Osteoblast (primary cell): ENCODE measurements at regions not wholly inside any gene's neighbourhood (a gene's known extent, or its start where the extent isn't known, plus 50 kb on each side); places are given as distances from the start of the nearest gene placed in this dataset.

Experiments used
- DNase-seq: peaks from one replicate; pipeline ENCODE4 v3.0.0; 2011; ENCODE audit warnings: low spot score, mixed read lengths; ENCODE audit not compliant: insufficient read length; ENCODE audit errors: missing footprints
- H2AFZ ChIP-seq: 2 replicates; pipeline ENCODE4 v1.6.0; 2011; ENCODE audit warnings: mild to moderate bottlenecking, low read length
- H3K27ac ChIP-seq: 2 replicates; pipeline ENCODE4 v1.5.1; 2011; ENCODE audit warnings: mild to moderate bottlenecking, low read depth, low read length, moderate library complexity
- H3K27me3 ChIP-seq: 2 replicates; pipeline ENCODE4 v1.6.0; 2012; ENCODE audit warnings: mild to moderate bottlenecking, control low read depth, inconsistent platforms, low read length, moderate library complexity; ENCODE audit not compliant: insufficient read depth
- H3K36me3 ChIP-seq: 2 replicates; pipeline ENCODE4 v1.5.1; 2011; ENCODE audit warnings: mild to moderate bottlenecking, low read length, control low read depth, moderate library complexity; ENCODE audit not compliant: insufficient read depth
- H3K4me1 ChIP-seq: 2 replicates; pipeline ENCODE4 v1.5.1; 2011; ENCODE audit warnings: mild to moderate bottlenecking, low read length, control low read depth, moderate library complexity; ENCODE audit not compliant: insufficient read depth
- H3K4me2 ChIP-seq: 2 replicates; pipeline ENCODE4 v1.6.0; 2011; ENCODE audit warnings: mild to moderate bottlenecking, low read length; ENCODE audit not compliant: insufficient read depth
- H3K4me3 ChIP-seq: fragments of 200-600 bp; sonication (generic); 3 replicates; pipeline ENCODE4 v1.5.1; 2012; ENCODE audit warnings: mild to moderate bottlenecking, low read length, inconsistent platforms; ENCODE audit not compliant: insufficient read depth
- H3K79me2 ChIP-seq: 2 replicates; pipeline ENCODE4 v1.6.0; 2012; ENCODE audit warnings: mild to moderate bottlenecking, low read length, control low read depth, inconsistent platforms; ENCODE audit not compliant: insufficient read depth
- H3K9me3 ChIP-seq: 2 replicates; pipeline ENCODE4 v1.5.1; 2011; ENCODE audit warnings: low read depth, low read length, control low read depth
- H4K20me1 ChIP-seq: 2 replicates; pipeline ENCODE4 v1.6.0; 2012; ENCODE audit warnings: mild to moderate bottlenecking, low read length, control low read depth; ENCODE audit not compliant: insufficient read depth
- TF ChIP-seq, protein P1 (sequence below): IDR thresholded peaks from 2 replicates; pipeline ENCODE4 v1.5.1; 2011; ENCODE audit warnings: mild to moderate bottlenecking, low read depth, low read length, moderate library complexity; ENCODE audit errors: extremely low read depth

DNA sequence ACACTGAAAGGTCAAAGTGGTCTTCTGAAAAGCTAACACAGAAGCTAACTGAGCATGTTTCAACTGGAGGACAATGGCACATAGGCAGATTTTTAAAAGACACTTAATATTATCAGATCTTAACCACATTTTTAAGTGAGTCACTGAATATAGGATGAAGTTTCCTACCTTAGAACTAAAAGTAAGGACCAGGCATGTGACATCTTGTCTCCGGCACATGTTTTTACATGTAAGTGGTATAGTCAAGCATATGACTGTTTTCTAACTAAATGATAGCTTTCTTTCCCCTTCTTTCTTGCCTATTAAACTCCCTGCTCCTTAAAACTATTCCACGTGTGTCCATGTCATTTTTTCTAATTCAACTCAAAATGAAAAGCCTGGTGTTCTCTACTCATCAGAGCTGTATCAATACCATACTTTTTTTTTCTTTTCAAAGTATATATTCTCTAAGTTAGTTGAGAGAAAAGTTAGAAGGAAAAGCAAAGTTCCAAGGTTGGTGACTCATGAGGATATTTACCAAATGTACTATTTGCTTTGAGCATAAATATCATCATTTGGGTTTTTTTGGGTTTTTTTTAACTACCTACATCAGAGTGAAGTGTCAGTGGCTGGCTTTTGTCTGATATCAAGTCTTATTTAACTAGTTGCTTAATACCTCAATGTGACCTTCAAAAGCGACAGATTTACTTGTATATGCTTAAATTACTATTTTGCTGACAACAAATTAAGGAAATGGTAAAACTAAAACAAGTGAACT, 127.5 kb downstream of the CRPPA start:
- H3K9me3 ChIP-seq: no peaks in the 10 kb centered on the region
- H3K36me3 ChIP-seq: no peaks in the 10 kb centered on the region
- H4K20me1 ChIP-seq: no peaks in the 10 kb centered on the region
- H3K27ac ChIP-seq: no peak overlapping the region
- no peak for DNase-seq
- H3K4me3 ChIP-seq: no peak overlapping the region
- H2AFZ ChIP-seq: no peak overlapping the region
- TF ChIP-seq, protein P1, sequence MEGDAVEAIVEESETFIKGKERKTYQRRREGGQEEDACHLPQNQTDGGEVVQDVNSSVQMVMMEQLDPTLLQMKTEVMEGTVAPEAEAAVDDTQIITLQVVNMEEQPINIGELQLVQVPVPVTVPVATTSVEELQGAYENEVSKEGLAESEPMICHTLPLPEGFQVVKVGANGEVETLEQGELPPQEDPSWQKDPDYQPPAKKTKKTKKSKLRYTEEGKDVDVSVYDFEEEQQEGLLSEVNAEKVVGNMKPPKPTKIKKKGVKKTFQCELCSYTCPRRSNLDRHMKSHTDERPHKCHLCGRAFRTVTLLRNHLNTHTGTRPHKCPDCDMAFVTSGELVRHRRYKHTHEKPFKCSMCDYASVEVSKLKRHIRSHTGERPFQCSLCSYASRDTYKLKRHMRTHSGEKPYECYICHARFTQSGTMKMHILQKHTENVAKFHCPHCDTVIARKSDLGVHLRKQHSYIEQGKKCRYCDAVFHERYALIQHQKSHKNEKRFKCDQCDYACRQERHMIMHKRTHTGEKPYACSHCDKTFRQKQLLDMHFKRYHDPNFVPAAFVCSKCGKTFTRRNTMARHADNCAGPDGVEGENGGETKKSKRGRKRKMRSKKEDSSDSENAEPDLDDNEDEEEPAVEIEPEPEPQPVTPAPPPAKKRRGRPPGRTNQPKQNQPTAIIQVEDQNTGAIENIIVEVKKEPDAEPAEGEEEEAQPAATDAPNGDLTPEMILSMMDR: no peak
- no peak overlapping the region for H3K4me2 ChIP-seq
- no peaks in the 10 kb centered on the region for H3K27me3 ChIP-seq
- no peaks in the 10 kb centered on the region for H3K79me2 ChIP-seq
- H3K4me1 ChIP-seq: no peaks in the 10 kb centered on the region

DNA sequence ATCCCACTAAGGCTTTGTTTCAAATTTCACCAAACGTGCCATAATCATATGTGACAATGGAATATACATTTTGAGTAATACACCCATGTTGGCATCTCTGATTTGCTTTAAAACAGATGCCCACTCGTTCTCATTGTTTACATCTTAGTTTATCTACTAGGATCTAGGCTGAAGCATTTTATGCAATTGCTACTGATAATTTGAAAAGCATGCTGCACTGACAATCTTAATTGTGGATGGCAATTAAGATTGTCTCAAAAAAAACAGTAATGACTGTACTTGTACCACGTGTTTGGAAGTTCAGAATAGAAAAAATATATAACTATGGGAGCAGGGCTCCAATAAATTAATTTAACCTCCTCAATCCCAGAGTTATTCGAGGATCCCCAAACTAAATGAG, 136.8 kb downstream of the CRPPA start:
- no peak overlapping the region for H3K27ac ChIP-seq
- H3K36me3 ChIP-seq: no peaks in the 10 kb centered on the region
- TF ChIP-seq, protein P1: no peak
- no peaks in the 10 kb centered on the region for H3K9me3 ChIP-seq
- H2AFZ ChIP-seq: no peak overlapping the region
- H3K27me3 ChIP-seq: no peaks in the 10 kb centered on the region
- DNase-seq: no peak
- no peaks in the 10 kb centered on the region for H3K4me1 ChIP-seq
- H3K4me2 ChIP-seq: no peak overlapping the region
- no peaks in the 10 kb centered on the region for H3K79me2 ChIP-seq
- H3K4me3 ChIP-seq: no peak overlapping the region
- H4K20me1 ChIP-seq: no peaks in the 10 kb centered on the region

GRCh38 chr7:16278167-16278787, 143.1 kb downstream of the CRPPA start:
- no peaks in the 10 kb centered on the region for H3K9me3 ChIP-seq
- H3K4me3 ChIP-seq: no peak overlapping the region
- no peaks in the 10 kb centered on the region for H3K79me2 ChIP-seq
- DNase-seq: peak; percentile 31
- H3K4me2 ChIP-seq: no peak overlapping the region
- H4K20me1 ChIP-seq: no peaks in the 10 kb centered on the region
- TF ChIP-seq, protein P1: no peak
- H2AFZ ChIP-seq: no peak overlapping the region
- no peaks in the 10 kb centered on the region for H3K27me3 ChIP-seq
- no peak overlapping the region for H3K27ac ChIP-seq
- H3K36me3 ChIP-seq: no peaks in the 10 kb centered on the region
- H3K4me1 ChIP-seq: no peaks in the 10 kb centered on the region

GRCh38 chr7:16271990-16272665, 149.2 kb downstream of the CRPPA start:
- no peaks in the 10 kb centered on the region for H3K36me3 ChIP-seq
- TF ChIP-seq, protein P1: no peak
- no peaks in the 10 kb centered on the region for H3K79me2 ChIP-seq
- H3K4me3 ChIP-seq: no peak overlapping the region
- no peak overlapping the region for H2AFZ ChIP-seq
- DNase-seq: no peak
- no peaks in the 10 kb centered on the region for H4K20me1 ChIP-seq
- H3K4me2 ChIP-seq: no peak overlapping the region
- no peaks in the 10 kb centered on the region for H3K9me3 ChIP-seq
- no peak overlapping the region for H3K27ac ChIP-seq
- H3K27me3 ChIP-seq: no peaks in the 10 kb centered on the region
- H3K4me1 ChIP-seq: peaks cover 6% of the 10 kb centered on the region
